Upper lobe of right lung (tissue), 1 donor: ENCODE measurements at regions not wholly inside any gene's neighbourhood (a gene's known extent, or its start where the extent isn't known, plus 50 kb on each side); places are given as distances from the start of the nearest gene placed in this dataset.
"Not testable (repeated sequence)": the region's sequence is repeated elsewhere in the genome, so short reads cannot be mapped to it uniquely, and the experiment has no call there.

Experiments
- ATAC-seq: fragments of 200-7000 bp; cut with Tn5 transposase; one replicate; pipeline ENCODE4 v1.9.1; 2020; ENCODE audit warnings: mild to moderate bottlenecking, moderate library complexity
- DNase-seq: peaks from one replicate; pipeline ENCODE4 v3.0.0-alpha.2; 2020
- H3K27ac ChIP-seq: fragments of 200-600 bp; one replicate; pipeline ENCODE4 v1.8.0; 2022
- H3K27me3 ChIP-seq: fragments of 200-600 bp; one replicate; pipeline ENCODE4 v1.8.0; 2022; ENCODE audit warnings: mild to moderate bottlenecking
- H3K36me3 ChIP-seq: fragments of 200-600 bp; one replicate; pipeline ENCODE4 v1.8.0; 2022
- H3K4me1 ChIP-seq: fragments of 200-600 bp; one replicate; pipeline ENCODE4 v1.8.0; 2022
- H3K4me3 ChIP-seq: fragments of 200-600 bp; one replicate; pipeline ENCODE4 v1.8.0; 2022; ENCODE audit warnings: mild to moderate bottlenecking
- H3K9me3 ChIP-seq: fragments of 200-600 bp; one replicate; pipeline ENCODE4 v1.8.0; 2022
- intact Hi-C: fragments of 100-400 bp; cut with DNase I; formaldehyde crosslinking; loops from one replicate; pipeline ENCODE4 v1.11.0; 2022
- TF ChIP-seq, protein P1 (sequence below): fragments of 200-600 bp; IDR thresholded peaks from one replicate; pipeline ENCODE4 v1.8.0; 2022; ENCODE audit warnings: antibody characterized with exemption
- donor health status: DM: no; HTN: yes; CAD: no; lungs with severe emphysema.

DNA sequence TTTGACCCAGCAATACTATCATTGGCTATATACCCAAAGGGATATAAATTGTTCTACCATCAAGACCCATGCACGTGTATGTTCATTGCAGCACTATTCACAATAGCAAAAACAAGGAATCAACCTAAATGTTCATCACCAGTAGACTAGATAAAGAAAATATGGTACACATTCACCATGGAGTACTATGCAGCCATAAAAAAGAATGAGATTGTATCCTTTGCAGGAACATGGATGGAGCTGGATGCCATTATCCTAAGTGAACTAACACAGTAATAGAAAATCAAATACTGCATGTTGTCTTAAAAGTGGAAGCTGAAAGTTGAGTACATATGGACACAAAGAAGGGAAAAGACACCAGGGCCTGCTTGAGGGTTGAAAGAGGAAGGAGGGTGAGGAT is 803.1 kb upstream of the PCDH10 start:
- DNase-seq (no peak), ATAC-seq (no peak)
- Histone ChIP-seq H3K27ac (no peak overlapping the region), H3K4me1 (no peaks in the 10 kb centered on the region), H3K4me3 (no peak overlapping the region), H3K36me3 (no peaks in the 10 kb centered on the region), H3K27me3 (no peaks in the 10 kb centered on the region), H3K9me3 (no peaks in the 10 kb centered on the region)
- TF ChIP-seq, protein P1, sequence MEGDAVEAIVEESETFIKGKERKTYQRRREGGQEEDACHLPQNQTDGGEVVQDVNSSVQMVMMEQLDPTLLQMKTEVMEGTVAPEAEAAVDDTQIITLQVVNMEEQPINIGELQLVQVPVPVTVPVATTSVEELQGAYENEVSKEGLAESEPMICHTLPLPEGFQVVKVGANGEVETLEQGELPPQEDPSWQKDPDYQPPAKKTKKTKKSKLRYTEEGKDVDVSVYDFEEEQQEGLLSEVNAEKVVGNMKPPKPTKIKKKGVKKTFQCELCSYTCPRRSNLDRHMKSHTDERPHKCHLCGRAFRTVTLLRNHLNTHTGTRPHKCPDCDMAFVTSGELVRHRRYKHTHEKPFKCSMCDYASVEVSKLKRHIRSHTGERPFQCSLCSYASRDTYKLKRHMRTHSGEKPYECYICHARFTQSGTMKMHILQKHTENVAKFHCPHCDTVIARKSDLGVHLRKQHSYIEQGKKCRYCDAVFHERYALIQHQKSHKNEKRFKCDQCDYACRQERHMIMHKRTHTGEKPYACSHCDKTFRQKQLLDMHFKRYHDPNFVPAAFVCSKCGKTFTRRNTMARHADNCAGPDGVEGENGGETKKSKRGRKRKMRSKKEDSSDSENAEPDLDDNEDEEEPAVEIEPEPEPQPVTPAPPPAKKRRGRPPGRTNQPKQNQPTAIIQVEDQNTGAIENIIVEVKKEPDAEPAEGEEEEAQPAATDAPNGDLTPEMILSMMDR: no peak
- intact Hi-C loops: no loop called here

DNA sequence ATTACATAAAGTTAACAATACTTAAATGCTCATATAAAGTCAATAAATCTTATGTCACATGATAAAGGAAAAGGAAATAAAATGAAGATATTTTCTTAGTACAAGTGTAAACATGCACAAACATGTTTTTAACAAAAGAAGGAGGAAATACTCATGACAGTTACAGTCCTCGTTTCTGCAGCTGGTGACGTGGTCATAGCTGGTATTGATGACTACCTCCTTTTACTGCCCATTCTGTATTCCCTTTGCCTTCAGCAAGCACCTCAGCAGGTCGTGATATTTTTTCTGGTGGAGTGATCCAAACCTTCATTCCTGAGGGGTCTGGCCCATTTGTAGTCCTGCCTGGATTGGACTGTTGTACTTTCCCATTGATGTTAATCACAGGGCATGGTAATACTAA is 797.5 kb upstream of the PCDH10 start:
- H3K9me3 ChIP-seq, H3K36me3 ChIP-seq, H3K4me3 ChIP-seq, H3K4me1 ChIP-seq, H3K27me3 ChIP-seq, intact Hi-C loops, H3K27ac ChIP-seq, DNase-seq, ATAC-seq: not testable (repeated sequence)

DNA sequence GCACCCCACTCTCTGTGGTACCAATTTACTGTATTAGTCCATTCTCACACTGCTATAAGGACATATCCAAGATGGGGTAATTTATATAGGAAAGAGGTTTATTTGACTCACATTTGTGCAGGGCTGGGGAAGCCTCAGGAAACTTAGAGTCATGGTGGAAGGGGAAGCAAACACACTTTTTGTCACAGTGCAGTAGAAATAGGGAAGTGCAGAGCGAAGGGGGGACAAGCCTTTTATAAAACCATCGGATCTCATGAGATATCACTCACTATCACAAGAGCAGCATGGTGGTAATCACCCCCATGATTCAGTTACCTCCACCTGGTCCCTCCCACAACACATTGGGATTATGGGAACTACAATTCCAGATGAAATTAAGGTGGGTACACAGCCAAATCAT is 766.9 kb upstream of the PCDH10 start:
- Histone ChIP-seq H3K27ac (no peak overlapping the region), H3K36me3 (no peaks in the 10 kb centered on the region), H3K27me3 (no peaks in the 10 kb centered on the region), H3K9me3 (no peaks in the 10 kb centered on the region), H3K4me1 (no peaks in the 10 kb centered on the region), H3K4me3 (no peak overlapping the region)
- ATAC-seq (no peak), DNase-seq (no peak)
- TF ChIP-seq, protein P1: no peak
- intact Hi-C loops: no loop called here

DNA sequence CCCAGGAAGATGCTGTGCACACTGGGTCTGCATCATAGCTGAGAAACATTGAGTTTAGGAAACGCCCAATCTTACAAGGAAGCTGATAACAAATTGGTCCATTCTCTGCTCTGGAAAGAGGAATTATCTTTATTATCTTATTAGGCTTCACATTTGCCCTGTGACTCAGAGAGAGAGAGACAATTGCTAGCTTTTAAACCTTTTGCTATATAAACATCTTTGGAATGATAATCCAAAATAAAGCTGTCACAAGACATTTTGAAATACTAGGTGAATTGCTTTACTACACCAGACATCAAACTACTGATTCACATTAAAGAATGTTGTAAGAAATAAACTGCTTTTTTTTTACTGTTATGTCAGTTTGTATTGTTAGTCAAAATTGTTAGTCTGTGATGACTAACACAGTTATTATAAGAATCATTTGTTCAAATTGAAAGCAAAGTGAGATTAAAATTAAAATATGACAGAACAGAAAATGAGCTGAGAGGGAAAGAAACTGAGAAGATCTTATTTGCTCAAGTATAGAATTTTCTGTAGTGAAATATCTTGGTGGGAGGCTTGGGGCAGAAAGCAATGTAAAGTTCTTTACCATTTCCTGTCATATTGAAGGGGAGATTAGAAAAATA is 765.4 kb upstream of the PCDH10 start:
- intact Hi-C loops: no loop called here
- no peaks in the 10 kb centered on the region for H3K4me1 ChIP-seq

DNA sequence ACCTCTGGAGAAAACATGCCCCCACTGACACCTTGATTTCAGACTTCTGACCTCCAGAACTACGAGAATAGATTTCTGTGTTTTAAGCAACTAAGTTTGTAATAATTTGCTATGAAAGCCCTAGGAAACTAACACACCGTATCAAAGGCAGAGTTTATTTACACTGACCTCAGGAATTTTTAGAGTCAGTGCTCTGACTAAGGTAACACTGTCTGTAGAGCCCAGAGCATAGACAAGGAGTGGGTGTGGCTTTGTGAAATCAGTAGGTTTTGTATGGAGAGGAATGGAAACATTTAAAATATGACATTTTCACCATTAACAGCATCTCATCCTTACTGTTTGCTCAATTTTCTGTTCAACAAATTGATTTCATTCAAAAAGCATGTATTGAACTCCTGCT is 764.4 kb upstream of the PCDH10 start:
- ATAC-seq: no peak
- no peaks in the 10 kb centered on the region for H3K36me3 ChIP-seq
- intact Hi-C loops: no loop called here

More for the DNA sequence above, 765.4 kb upstream of the PCDH10 start:
- Histone ChIP-seq H3K27ac (no peak overlapping the region), H3K9me3 (no peaks in the 10 kb centered on the region), H3K4me3 (no peak overlapping the region), H3K27me3 (no peaks in the 10 kb centered on the region), H3K36me3 (no peaks in the 10 kb centered on the region)
- DNase-seq (no peak), ATAC-seq (no peak)
- TF ChIP-seq, protein P1: no peak

DNA sequence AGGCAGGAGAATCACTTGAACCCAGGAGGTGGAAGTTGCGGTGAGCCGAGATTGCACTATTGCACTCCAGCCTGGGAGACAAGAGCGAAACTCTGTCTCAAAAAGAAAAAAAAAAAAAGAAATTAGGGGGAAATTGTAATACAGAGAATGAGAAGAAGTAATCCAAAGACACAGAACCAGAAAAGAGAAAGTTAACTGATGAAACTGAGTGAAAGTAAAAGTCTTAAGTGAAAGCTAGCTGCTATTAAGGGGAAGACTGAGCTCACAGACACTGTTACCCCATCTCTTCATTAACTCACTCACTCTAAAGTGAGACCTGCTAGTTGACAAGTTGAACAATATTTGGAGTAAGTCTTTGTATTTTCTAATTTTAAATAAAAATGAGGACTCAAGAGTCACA is 763.0 kb upstream of the PCDH10 start:
- TF ChIP-seq, protein P1: no peak
- ATAC-seq: no peak

More for the DNA sequence above, 764.4 kb upstream of the PCDH10 start:
- no peak overlapping the region for H3K27ac ChIP-seq
- H3K9me3 ChIP-seq: no peaks in the 10 kb centered on the region
- DNase-seq: no peak
- no peak overlapping the region for H3K4me3 ChIP-seq
- TF ChIP-seq, protein P1: no peak
- H3K27me3 ChIP-seq: no peaks in the 10 kb centered on the region
- H3K4me1 ChIP-seq: no peaks in the 10 kb centered on the region

More for the DNA sequence above, 763.0 kb upstream of the PCDH10 start:
- DNase-seq: no peak
- Histone ChIP-seq H3K27ac (no peak overlapping the region), H3K36me3 (no peaks in the 10 kb centered on the region), H3K4me3 (no peak overlapping the region), H3K27me3 (no peaks in the 10 kb centered on the region), H3K4me1 (no peaks in the 10 kb centered on the region), H3K9me3 (no peaks in the 10 kb centered on the region)
- intact Hi-C loops: no loop called here
